Transverse colon (tissue), 3 donors: ENCODE measurements at regions not wholly inside any gene's neighbourhood (a gene's known extent, or its start where the extent isn't known, plus 50 kb on each side); places are given as distances from the start of the nearest gene placed in this dataset.

ENCODE experiments used
- CTCF ChIP-seq, 5 experiments: fragments of 200-600 bp in 3 of 5; fragments of 450-650 bp in 2 of 5; sonication (generic) in 3 of 5; IDR thresholded peaks; 1 replicate in 2 of 5; 2 replicates in 3 of 5; pipeline ENCODE4 v1.5.1; 2016 to 2017; ENCODE audit warnings: antibody characterized with exemption in 5 of 5, inconsistent platforms in 3 of 5, mild to moderate bottlenecking in 2 of 5, moderate library complexity in 1 of 5
- POLR2A ChIP-seq: fragments of 450-650 bp; IDR thresholded peaks from one replicate; pipeline ENCODE4 v1.6.1; 2016; ENCODE audit warnings: antibody characterized with exemption, mild to moderate bottlenecking, moderate library complexity

- TF ChIP-seq CTCF (IDR thresholded peaks at IDR 0.05): no peak
- TF ChIP-seq POLR2A: no peak
Measured at GRCh38 chr4:135281230-135281629, 1079.6 kb upstream of the PABPC4L start.
